ENCODE measurements at regions not wholly inside any gene's neighbourhood (a gene's known extent, or its start where the extent isn't known, plus 50 kb on each side); places are given as distances from the start of the nearest gene placed in this dataset.

DNA sequence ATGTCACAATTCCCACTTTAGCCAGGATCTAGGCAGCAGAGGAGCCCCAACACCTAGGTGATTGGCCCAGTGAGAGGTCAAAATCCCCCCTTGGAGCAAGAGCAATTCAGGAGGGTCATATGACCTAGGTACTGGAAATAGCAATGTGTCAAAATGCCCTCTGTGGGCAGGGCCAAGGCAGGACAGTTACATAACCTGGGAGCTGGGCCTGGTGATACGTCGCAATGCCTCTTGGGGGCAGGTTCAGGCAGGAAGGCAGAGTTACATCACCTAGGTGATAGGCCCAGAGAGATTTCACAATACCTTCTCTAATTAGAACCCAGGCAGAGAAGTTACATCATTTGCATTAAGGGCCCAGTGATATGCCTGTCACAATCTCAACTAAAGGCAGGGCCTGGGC, 1906.3 kb downstream of the TP53TG3F start:
- TF ChIP-seq, protein P1, sequence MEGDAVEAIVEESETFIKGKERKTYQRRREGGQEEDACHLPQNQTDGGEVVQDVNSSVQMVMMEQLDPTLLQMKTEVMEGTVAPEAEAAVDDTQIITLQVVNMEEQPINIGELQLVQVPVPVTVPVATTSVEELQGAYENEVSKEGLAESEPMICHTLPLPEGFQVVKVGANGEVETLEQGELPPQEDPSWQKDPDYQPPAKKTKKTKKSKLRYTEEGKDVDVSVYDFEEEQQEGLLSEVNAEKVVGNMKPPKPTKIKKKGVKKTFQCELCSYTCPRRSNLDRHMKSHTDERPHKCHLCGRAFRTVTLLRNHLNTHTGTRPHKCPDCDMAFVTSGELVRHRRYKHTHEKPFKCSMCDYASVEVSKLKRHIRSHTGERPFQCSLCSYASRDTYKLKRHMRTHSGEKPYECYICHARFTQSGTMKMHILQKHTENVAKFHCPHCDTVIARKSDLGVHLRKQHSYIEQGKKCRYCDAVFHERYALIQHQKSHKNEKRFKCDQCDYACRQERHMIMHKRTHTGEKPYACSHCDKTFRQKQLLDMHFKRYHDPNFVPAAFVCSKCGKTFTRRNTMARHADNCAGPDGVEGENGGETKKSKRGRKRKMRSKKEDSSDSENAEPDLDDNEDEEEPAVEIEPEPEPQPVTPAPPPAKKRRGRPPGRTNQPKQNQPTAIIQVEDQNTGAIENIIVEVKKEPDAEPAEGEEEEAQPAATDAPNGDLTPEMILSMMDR (IDR thresholded peaks at IDR 0.05; ENCODE audit: low read depth, low read length) = no peak
- TF ChIP-seq POLR2A (IDR thresholded peaks at IDR 0.05; ENCODE audit: extremely low read depth, insufficient read length) (no peak), MYC (IDR thresholded peaks at IDR 0.05; ENCODE audit: low read depth, low read length) (no peak), MAX (IDR thresholded peaks at IDR 0.05; ENCODE audit: low read depth, low read length) (no peak)

All from NB4 (cell line).